ENCODE measurements at regions not wholly inside any gene's neighbourhood (a gene's known extent, or its start where the extent isn't known, plus 50 kb on each side); places are given as distances from the start of the nearest gene placed in this dataset.

GRCh38 chr16:55040366-55041086 lies 109.9 kb downstream of the IRX5 start:
- no peak for DNase-seq (ENCODE audit: extremely low spot score, insufficient read length, low read depth)
- no peak for FAIRE-seq

- FAIRE-seq (no peak), DNase-seq (ENCODE audit: extremely low spot score, insufficient read length, low read depth) (no peak)
These were observed 111.0 kb downstream of the IRX5 start for GRCh38 chr16:55041540-55042234.

- no peak for FAIRE-seq
- DNase-seq (ENCODE audit: extremely low spot score, insufficient read length, low read depth) = no peak
These were observed 112.1 kb downstream of the IRX5 start for GRCh38 chr16:55042556-55043432.

- DNase-seq (ENCODE audit: extremely low spot score, insufficient read length, low read depth) = no peak
- FAIRE-seq = no peak
These were observed 112.8 kb downstream of the IRX5 start for GRCh38 chr16:55043499-55043898.

GRCh38 chr16:55044201-55044975 lies 113.7 kb downstream of the IRX5 start:
- DNase-seq (ENCODE audit: extremely low spot score, insufficient read length, low read depth) (no peak), FAIRE-seq (no peak)

DNA sequence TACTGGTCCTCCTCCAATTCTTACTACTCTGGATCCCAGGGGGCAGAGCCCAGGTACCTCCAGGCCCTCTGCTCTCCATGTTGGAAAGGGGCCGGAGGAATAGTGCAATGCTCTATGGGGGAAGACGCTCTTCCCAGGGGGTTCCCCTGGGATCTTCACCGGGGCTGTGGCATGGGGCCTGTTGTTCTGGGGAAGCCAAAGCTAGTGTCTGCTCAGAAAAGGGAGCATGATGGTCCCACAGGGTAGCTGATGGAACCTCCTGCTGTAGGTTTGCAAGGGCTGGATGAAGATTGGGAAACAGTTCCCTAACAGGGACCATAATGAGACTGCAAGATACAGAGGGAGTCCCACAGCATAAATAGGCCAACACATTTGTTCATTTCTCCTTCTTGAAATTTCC lies 114.7 kb downstream of the IRX5 start:
- FAIRE-seq (no peak), DNase-seq (ENCODE audit: extremely low spot score, insufficient read length, low read depth) (no peak)

DNA sequence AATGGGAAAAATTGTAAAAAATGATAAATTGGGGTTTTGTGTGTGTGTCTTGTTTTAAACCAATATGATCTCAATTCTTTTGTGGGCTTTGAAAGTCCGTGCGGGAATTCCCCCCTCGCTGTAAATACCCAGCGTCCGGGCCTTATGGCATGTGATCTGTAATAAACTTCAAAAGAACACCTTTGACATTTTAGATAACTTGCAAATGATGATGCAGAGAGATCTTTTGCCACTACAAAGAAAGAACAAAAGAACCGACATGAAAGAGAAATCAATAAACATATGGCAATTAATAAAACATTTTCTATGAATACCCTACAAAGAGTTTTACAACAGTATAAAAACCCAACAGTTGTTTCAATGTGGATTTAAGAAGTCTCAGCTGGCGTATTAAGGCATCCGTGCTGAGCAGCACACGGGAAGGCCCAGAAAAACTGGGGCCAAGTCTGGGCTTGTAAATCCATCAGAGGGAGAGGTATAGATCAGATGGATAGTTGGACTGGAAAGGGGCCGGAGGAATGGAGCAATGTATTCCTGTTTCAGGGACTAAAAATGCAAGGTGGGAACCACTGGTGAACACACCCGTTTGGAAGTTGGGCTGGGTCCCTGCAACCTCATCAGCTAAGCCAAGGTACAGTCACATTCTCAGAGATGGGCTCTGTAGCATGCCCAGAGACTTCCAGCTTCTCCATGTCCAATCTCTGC lies 115.2 kb downstream of the IRX5 start:
- DNase-seq (ENCODE audit: extremely low spot score, insufficient read length, low read depth) (no peak), FAIRE-seq (no peak)

- FAIRE-seq = no peak
These were observed 115.8 kb downstream of the IRX5 start for GRCh38 chr16:55046513-55046912.

GRCh38 chr16:55046916-55047315 lies 116.3 kb downstream of the IRX5 start:
- FAIRE-seq (no peak), DNase-seq (ENCODE audit: extremely low spot score, insufficient read length, low read depth) (no peak)

More at GRCh38 chr16:55046513-55046912, 115.8 kb downstream of the IRX5 start:
- no peak for DNase-seq (ENCODE audit: extremely low spot score, insufficient read length, low read depth)

DNA sequence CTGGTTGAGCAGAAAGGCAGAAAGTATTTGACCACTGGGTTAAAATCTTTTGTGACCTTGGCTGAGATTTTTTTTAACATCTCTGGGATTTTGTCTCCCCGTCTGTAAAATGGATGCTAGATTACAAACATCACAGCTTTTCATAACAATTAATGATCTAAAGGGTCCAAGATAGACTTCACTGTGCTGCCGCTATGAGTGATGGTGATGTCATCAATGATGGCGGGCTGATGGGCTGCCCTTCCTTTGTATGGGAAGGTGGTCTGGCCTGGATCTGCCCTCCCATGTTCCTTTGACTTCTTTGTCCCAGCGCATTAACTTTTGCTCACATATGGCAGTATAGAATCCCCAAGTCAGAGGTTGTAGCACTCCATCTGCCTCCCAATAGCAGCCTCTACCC lies 116.7 kb downstream of the IRX5 start:
- no peak for DNase-seq (ENCODE audit: extremely low spot score, insufficient read length, low read depth)
- FAIRE-seq = no peak

GRCh38 chr16:55047903-55048497 lies 117.3 kb downstream of the IRX5 start:
- FAIRE-seq = no peak
- DNase-seq (ENCODE audit: extremely low spot score, insufficient read length, low read depth) = no peak

GRCh38 chr16:55048745-55049144 lies 118.1 kb downstream of the IRX5 start:
- FAIRE-seq = no peak
- DNase-seq (ENCODE audit: extremely low spot score, insufficient read length, low read depth) = no peak

DNA sequence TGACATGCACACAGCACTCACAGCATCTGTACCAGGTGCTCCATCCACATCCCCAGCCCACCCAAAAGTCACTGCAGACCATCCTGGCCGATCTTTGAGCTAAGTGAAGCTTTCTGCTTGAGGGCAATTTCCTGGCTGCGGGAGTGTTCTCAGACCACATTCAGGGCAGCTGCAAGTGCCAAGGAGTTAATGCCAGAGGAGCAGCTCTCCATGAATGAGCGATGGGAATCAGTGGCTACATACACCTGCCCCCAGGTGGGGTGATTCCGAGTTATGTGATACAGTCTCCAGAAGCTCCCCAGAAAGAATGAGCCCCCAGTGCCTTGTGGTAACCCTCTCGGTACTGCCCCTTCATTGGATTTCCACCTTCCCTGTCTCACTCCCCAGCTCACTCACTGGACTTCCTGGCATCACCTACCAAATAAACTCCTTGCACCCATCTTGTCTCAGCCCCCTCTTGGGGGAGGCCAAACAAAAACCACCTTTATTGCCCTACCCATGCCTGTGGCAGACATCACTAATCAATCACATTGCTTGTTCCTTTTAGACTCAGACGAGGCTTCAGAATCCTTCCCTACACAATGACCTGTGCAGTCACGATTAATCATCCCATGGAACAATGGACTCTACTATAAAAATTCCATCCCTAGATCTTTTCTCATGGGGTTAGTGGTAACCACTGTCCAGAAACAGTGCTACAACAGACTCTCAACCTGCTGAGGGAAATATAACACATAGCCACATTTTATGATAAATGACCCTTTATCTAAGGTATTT lies 121.1 kb downstream of the IRX5 start:
- no peak for FAIRE-seq

GRCh38 chr16:55052348-55052734 lies 121.7 kb downstream of the IRX5 start:
- DNase-seq (ENCODE audit: extremely low spot score, insufficient read length, low read depth) (no peak), FAIRE-seq (no peak)

More for the DNA sequence above, 121.1 kb downstream of the IRX5 start:
- DNase-seq (ENCODE audit: extremely low spot score, insufficient read length, low read depth) = no peak

GRCh38 chr16:55052741-55053415 lies 122.2 kb downstream of the IRX5 start:
- FAIRE-seq = no peak
- DNase-seq (ENCODE audit: extremely low spot score, insufficient read length, low read depth) = no peak

GRCh38 chr16:55055262-55055661 lies 124.6 kb downstream of the IRX5 start:
- no peak for FAIRE-seq
- DNase-seq (ENCODE audit: extremely low spot score, insufficient read length, low read depth) = no peak

- FAIRE-seq = no peak
- no peak for DNase-seq (ENCODE audit: extremely low spot score, insufficient read length, low read depth)
These were observed 126.1 kb downstream of the IRX5 start for GRCh38 chr16:55056585-55057401.
